GM12878 (cell line): ENCODE measurements at regions not wholly inside any gene's neighbourhood (a gene's known extent, or its start where the extent isn't known, plus 50 kb on each side); places are given as distances from the start of the nearest gene placed in this dataset.

ENCODE experiments used
- ATAC-seq: fragments of 200-7000 bp; cut with Tn5 transposase; 3 replicates; pipeline ENCODE4 v1.9.1; 2020; ENCODE audit warnings: mild to moderate bottlenecking, moderate library complexity
- BruUV-seq: library from RNA; stranded (reverse); fragments of 400-500 nt; replicated peaks from 2 replicates; lab custom pipeline; 2021; lab: Mats Ljungman, UMichigan
- CTCF ChIA-PET: fragments of 300-600 bp; sonication (Branson Sonifier 250); formaldehyde crosslinking; extraction: SDS; loops from one replicate; lab custom pipeline; 2021; ENCODE audit warnings: inconsistent platforms; lab: Yijun Ruan, JAX
- POLR2A ChIA-PET: fragments of 350-600 bp; formaldehyde crosslinking; extraction: SDS; loops from one replicate; lab custom pipeline; 2021; ENCODE audit warnings: inconsistent platforms; lab: Charles Lee
- RAD21 ChIA-PET: fragments of 300-600 bp; sonication (Branson Sonifier 250); formaldehyde crosslinking; loops from one replicate; lab custom pipeline; 2023; ENCODE audit warnings: antibody characterized with exemption; ENCODE audit not compliant: unreplicated experiment; lab: Charles Lee
- SMC1A ChIA-PET: fragments of 300-600 bp; sonication (Branson Sonifier 250); formaldehyde crosslinking; loops from one replicate; lab custom pipeline; 2023; ENCODE audit not compliant: unreplicated experiment, uncharacterized antibody; lab: Charles Lee
- DNase-seq: peaks from one replicate; pipeline ENCODE4 v3.0.0-alpha.2; 2011; ENCODE audit warnings: low read depth, low spot score
- FAIRE-seq: peaks from 3 replicates; lab custom pipeline; 2011; peaks lifted over from hg19 to GRCh38; lab: Jason Lieb, UNC
- H2AFZ ChIP-seq: 2 replicates; pipeline ENCODE4 v1.6.0; 2011; ENCODE audit warnings: low read depth, low read length, control low read depth; ENCODE audit not compliant: control insufficient read depth
- H3K27ac ChIP-seq: 2 replicates; pipeline ENCODE4 v1.5.1; 2011; ENCODE audit warnings: control low read depth; ENCODE audit not compliant: control insufficient read depth, insufficient read depth
- H3K27me3 ChIP-seq, 2 experiments: replicated peaks in 1 of 2; 2 replicates each; pipeline versions ENCODE4 v1.6.0 to v1.6.1; 2011; ENCODE audit warnings: low read length in 1 of 2; ENCODE audit not compliant: control insufficient read depth in 2 of 2, insufficient read depth in 2 of 2
- H3K36me3 ChIP-seq, 2 experiments: 2 replicates each; pipeline ENCODE4 v1.5.1; 2011; ENCODE audit warnings: low read length in 1 of 2; ENCODE audit not compliant: control insufficient read depth in 2 of 2, insufficient read depth in 2 of 2
- H3K4me1 ChIP-seq: 2 replicates; pipeline ENCODE4 v1.6.1; 2011; ENCODE audit warnings: mild to moderate bottlenecking, low read length, moderate library complexity, mixed read lengths; ENCODE audit not compliant: control insufficient read depth, insufficient read depth
- H3K4me2 ChIP-seq: 2 replicates; pipeline ENCODE4 v1.6.0; 2011; ENCODE audit warnings: control low read depth; ENCODE audit not compliant: control insufficient read depth, insufficient read depth
- H3K4me3 ChIP-seq: fragments of 200-600 bp; sonication (generic); 2 replicates; pipeline ENCODE4 v1.5.1; 2016
- H3K79me2 ChIP-seq: 2 replicates; pipeline ENCODE4 v1.6.0; 2011; ENCODE audit warnings: low read length; ENCODE audit not compliant: control insufficient read depth, insufficient read depth
- H3K9ac ChIP-seq: 2 replicates; pipeline ENCODE4 v1.8.0; 2011; ENCODE audit warnings: low read length, control low read depth, mixed read lengths; ENCODE audit not compliant: control insufficient read depth, insufficient read depth
- H3K9me3 ChIP-seq: replicated peaks from 3 replicates; pipeline ENCODE4 v1.5.1; 2011; ENCODE audit warnings: mild to moderate bottlenecking, low read length; ENCODE audit not compliant: control insufficient read depth, insufficient read depth
- H4K20me1 ChIP-seq: 2 replicates; pipeline ENCODE4 v1.6.0; 2011; ENCODE audit not compliant: control insufficient read depth, insufficient read depth
- BRCA1 ChIP-seq: IDR thresholded peaks from 2 replicates; pipeline ENCODE4 v1.6.1; 2011; ENCODE audit warnings: low read depth, low read length, improper control_type of control experiment
- CHD4 ChIP-seq: fragments of 200-600 bp; sonication (generic); IDR thresholded peaks from 2 replicates; pipeline ENCODE4 v1.6.1; 2016; ENCODE audit warnings: mild to moderate bottlenecking
- ETV6 ChIP-seq, 2 experiments: fragments of 450-650 bp in 1 of 2; IDR thresholded peaks in 1 of 2; conservative IDR thresholded peaks in 1 of 2; 2 replicates each; pipeline ENCODE4 v1.6.1; 2014; ENCODE audit warnings: antibody characterized with exemption in 1 of 2, borderline replicate concordance in 1 of 2, low read depth in 1 of 2, mild to moderate bottlenecking in 1 of 2, moderate library complexity in 1 of 2
- FOXK2 ChIP-seq: fragments of 450-650 bp; IDR thresholded peaks from 2 replicates; pipeline ENCODE4 v1.6.1; 2017; ENCODE audit warnings: mild to moderate bottlenecking, moderate library complexity
- JUND ChIP-seq: IDR thresholded peaks from 2 replicates; pipeline ENCODE4 v1.6.1; 2012; ENCODE audit warnings: low read depth, mild to moderate bottlenecking, low read length, improper control_type of control experiment, moderate library complexity
- RAD21 ChIP-seq: IDR thresholded peaks from 2 replicates; pipeline ENCODE4 v1.6.1; 2011; ENCODE audit warnings: mild to moderate bottlenecking, low read depth, low read length, moderate library complexity; ENCODE audit not compliant: insufficient read depth
- STAT1 ChIP-seq: fragments of 450-650 bp; conservative IDR thresholded peaks from 2 replicates; pipeline ENCODE4 v1.6.1; 2014; ENCODE audit warnings: antibody characterized with exemption, mild to moderate bottlenecking
- TAF1 ChIP-seq: IDR thresholded peaks from 2 replicates; pipeline ENCODE4 v1.6.1; 2011; ENCODE audit warnings: mild to moderate bottlenecking, low read depth, low read length, borderline replicate concordance
- ZBTB33 ChIP-seq: fragments of 450-650 bp; IDR thresholded peaks from 2 replicates; pipeline ENCODE4 v1.6.1; 2017; ENCODE audit warnings: mild to moderate bottlenecking
- ZBTB40 ChIP-seq: fragments of 450-650 bp; IDR thresholded peaks from 2 replicates; pipeline ENCODE4 v1.6.1; 2016; ENCODE audit warnings: mild to moderate bottlenecking, moderate library complexity, borderline replicate concordance
- ZNF274 ChIP-seq: IDR thresholded peaks from one replicate; pipeline ENCODE4 v1.8.0; 2011; ENCODE audit not compliant: insufficient read length, insufficient read depth
- ZNF384 ChIP-seq: IDR thresholded peaks from 2 replicates; pipeline ENCODE4 v1.6.1; 2012; ENCODE audit warnings: low read depth, mild to moderate bottlenecking, low read length, improper control_type of control experiment, borderline replicate concordance
- WGBS: methylation state at CpG from one replicate; pipeline ENCODE4 v1.1.6; 2016; ENCODE audit warnings: low lambda C conversion rate; ENCODE audit not compliant: insufficient replicate concordance, insufficient coverage; ENCODE audit errors: missing lambda C conversion rate; 5-methylcytosine and 5-hydroxymethylcytosine counted together
- in situ Hi-C: fragments of 300-500 bp; cut with MboI; formaldehyde crosslinking; loops from 9 replicates; pipeline ENCODE4 v1.14.3; 2018; ENCODE audit warnings: mixed read lengths
- intact Hi-C: fragments of 100-400 bp; cut with micrococcal nuclease; formaldehyde crosslinking; loops from one replicate; pipeline ENCODE4 v1.14.2; 2022; ENCODE audit not compliant: unreplicated experiment
- TF ChIP-seq, protein P1 (sequence below): fragments of 450-650 bp; formaldehyde crosslinking; IDR thresholded peaks from 2 replicates; pipeline ENCODE4 v1.4.0; 2020; ENCODE audit warnings: mild to moderate bottlenecking, moderate library complexity

DNA sequence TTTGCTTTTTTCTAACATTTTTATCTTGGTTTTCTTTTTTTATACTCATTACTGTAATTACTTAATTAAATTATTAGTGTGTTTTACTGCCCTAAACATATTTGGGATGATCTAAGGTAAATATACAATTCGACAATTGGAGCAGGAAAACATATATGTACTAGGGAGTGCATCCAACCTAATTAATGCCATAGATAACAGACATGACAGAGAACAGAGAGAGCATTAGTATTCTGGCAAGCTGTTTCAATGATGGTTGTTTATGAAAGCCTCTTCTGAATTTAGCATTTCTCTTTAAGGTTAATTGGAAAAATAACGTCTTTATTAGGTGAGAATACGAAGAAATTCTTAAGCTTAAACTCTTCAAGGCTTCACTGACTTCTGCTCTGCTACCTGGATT lies 300.1 kb upstream of the PRR16 start (continued):
- no peak for TF ChIP-seq ZBTB40
- no peak for TF ChIP-seq FOXK2

DNA sequence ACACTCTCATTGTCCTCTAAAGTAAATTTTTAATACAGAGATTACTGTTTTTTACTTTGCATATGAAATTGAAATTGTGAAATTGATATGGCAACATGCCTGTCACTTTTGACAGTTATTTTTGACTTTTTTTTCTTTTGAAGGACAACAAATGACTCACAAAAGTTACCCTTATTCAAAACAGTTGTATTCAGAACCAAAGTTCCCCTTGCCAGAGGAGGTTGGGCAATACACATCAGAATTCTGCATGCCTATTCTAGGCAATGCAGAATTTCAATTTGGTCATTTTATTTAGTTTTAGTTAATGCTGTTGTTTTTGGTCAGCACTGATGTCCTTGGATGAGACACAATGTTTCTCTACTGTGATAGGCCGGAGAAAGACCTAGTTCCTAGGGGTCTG lies 299.1 kb upstream of the PRR16 start:
- H3K9ac ChIP-seq: no peak overlapping the region
- ATAC-seq: no peak
- H3K79me2 ChIP-seq: no peaks in the 10 kb centered on the region
- H3K4me2 ChIP-seq: no peak overlapping the region
- H2AFZ ChIP-seq: no peak overlapping the region
- RAD21 ChIA-PET: no interaction called here
- no peaks in the 10 kb centered on the region for H4K20me1 ChIP-seq
- intact Hi-C loops (no loop called here), in situ Hi-C loops (no loop called here)
- no peak for FAIRE-seq
- no TSS peak for BruUV-seq
- no peaks in the 10 kb centered on the region for H3K27me3 ChIP-seq
- POLR2A ChIA-PET: no interaction called here
- no peak for DNase-seq
- no peaks in the 10 kb centered on the region for H3K36me3 ChIP-seq
- H3K4me1 ChIP-seq: no peaks in the 10 kb centered on the region
- SMC1A ChIA-PET: no interaction called here
- WGBS: 25% methylated on average over 1 of the region's 1 CpG
- H3K27ac ChIP-seq: no peak overlapping the region
- TF ChIP-seq, protein P1, sequence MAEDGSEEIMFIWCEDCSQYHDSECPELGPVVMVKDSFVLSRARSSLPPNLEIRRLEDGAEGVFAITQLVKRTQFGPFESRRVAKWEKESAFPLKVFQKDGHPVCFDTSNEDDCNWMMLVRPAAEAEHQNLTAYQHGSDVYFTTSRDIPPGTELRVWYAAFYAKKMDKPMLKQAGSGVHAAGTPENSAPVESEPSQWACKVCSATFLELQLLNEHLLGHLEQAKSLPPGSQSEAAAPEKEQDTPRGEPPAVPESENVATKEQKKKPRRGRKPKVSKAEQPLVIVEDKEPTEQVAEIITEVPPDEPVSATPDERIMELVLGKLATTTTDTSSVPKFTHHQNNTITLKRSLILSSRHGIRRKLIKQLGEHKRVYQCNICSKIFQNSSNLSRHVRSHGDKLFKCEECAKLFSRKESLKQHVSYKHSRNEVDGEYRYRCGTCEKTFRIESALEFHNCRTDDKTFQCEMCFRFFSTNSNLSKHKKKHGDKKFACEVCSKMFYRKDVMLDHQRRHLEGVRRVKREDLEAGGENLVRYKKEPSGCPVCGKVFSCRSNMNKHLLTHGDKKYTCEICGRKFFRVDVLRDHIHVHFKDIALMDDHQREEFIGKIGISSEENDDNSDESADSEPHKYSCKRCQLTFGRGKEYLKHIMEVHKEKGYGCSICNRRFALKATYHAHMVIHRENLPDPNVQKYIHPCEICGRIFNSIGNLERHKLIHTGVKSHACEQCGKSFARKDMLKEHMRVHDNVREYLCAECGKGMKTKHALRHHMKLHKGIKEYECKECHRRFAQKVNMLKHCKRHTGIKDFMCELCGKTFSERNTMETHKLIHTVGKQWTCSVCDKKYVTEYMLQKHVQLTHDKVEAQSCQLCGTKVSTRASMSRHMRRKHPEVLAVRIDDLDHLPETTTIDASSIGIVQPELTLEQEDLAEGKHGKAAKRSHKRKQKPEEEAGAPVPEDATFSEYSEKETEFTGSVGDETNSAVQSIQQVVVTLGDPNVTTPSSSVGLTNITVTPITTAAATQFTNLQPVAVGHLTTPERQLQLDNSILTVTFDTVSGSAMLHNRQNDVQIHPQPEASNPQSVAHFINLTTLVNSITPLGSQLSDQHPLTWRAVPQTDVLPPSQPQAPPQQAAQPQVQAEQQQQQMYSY (CRISPR knock-in tag): no peak
- no peak for TF ChIP-seq ZNF274
- no peak for TF ChIP-seq BRCA1
- TF ChIP-seq STAT1: no peak
- TF ChIP-seq RAD21: no peak
- TF ChIP-seq ZNF384: no peak
- TF ChIP-seq ETV6 (conservative IDR thresholded peaks at IDR 0.05 in 1 of 2, IDR thresholded peaks at IDR 0.05 in 1 of 2; ENCODE audit: borderline replicate concordance in 1 of 2, low read depth in 1 of 2): no peak
- TF ChIP-seq CHD4: no peak
- TF ChIP-seq TAF1: no peak
- no peak for TF ChIP-seq JUND
- no peak for TF ChIP-seq ZBTB33
- CTCF ChIA-PET: no interaction called here
- H3K9me3 ChIP-seq: no peaks in the 10 kb centered on the region
- H3K4me3 ChIP-seq: no peak overlapping the region
